CD4-positive, alpha-beta T cell treated with Interleukin-10 for 1 hour (primary cell): ENCODE measurements at regions not wholly inside any gene's neighbourhood (a gene's known extent, or its start where the extent isn't known, plus 50 kb on each side); places are given as distances from the start of the nearest gene placed in this dataset.
"Not testable (repeated sequence)": the region's sequence is repeated elsewhere in the genome, so short reads cannot be mapped to it uniquely, and the experiment has no call there.

Experiments
- DNase-seq: peaks from one replicate; pipeline ENCODE4 v3.0.0-alpha.2; 2020

DNA sequence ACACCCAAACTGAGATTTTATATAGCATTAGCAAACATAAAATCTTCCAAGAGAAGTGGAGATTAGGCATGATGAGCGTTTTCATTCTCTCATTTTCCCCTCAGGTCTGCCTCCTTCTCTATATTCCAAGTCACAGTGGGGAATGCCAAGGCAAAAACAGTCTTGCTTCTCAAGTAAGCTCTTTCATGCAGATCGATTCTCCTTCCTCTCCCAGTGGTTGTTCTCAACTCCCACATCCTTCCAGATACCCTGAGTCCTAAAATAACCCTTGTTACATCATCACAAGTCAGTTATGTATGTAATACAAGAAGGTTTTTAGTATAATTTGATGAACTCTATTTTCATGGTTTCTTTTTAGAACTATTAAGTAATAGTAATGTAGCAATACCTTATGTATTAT lies 150.6 kb downstream of the TXNL1 start:
- DNase-seq, result no peak

- DNase-seq, result no peak
Observed at GRCh38 chr18:56483386-56483785, 155.0 kb downstream of the TXNL1 start.

GRCh38 chr18:56482813-56483212 lies 155.6 kb downstream of the TXNL1 start:
- not testable (repeated sequence) for DNase-seq

DNA sequence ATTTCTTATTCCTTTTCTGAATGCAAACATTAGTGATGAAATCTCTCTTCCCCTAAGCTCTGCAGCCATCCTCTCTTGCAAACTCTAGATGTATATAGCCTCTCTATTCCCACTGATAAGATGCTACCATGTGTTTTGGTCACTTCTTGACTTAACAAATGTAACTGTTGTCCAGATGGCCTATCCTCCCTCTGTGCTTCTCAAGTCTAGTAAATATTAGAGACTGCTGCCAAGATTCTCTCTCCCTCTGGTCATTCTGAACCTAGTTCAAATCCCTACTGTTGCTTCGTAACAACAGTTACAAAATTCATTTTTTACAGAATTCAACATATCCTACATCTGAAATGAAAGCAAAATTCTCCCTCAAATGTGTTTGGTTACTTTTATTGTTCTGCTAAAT lies 156.6 kb downstream of the TXNL1 start:
- no peak for DNase-seq

GRCh38 chr18:56479841-56480240 lies 158.6 kb downstream of the TXNL1 start:
- DNase-seq, result no peak

GRCh38 chr18:56475250-56475649 lies 163.1 kb downstream of the TXNL1 start:
- DNase-seq, result no peak

DNA sequence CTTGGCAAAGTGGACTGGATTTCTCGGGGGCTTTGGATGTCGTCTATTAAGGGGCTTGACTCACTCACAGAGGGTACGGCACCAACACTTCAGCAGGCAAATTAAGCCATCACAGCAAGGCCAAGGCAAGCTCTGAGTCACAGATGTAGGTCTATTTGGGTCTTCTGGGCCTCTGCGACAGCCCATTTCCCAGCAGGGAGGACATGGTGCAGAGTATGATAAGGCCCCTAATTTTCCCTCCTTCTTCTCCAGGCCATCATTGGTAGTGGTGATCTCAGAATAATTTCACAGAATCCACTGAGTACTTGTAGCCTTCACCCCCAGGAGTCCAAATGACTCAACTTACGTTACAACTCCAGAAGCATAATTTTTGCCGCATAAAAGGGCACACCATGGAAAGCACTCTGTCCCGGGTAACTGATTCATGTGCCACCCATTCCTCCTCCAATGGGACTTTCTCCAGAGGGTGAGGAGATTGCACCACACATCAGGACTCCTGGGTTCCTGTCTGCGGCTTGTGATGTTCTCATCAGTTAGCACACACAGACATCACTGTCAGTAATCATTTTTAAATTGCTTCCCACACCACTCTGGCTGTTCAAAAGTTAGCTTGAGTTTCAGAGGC lies 164.9 kb downstream of the TXNL1 start:
- no peak for DNase-seq

DNA sequence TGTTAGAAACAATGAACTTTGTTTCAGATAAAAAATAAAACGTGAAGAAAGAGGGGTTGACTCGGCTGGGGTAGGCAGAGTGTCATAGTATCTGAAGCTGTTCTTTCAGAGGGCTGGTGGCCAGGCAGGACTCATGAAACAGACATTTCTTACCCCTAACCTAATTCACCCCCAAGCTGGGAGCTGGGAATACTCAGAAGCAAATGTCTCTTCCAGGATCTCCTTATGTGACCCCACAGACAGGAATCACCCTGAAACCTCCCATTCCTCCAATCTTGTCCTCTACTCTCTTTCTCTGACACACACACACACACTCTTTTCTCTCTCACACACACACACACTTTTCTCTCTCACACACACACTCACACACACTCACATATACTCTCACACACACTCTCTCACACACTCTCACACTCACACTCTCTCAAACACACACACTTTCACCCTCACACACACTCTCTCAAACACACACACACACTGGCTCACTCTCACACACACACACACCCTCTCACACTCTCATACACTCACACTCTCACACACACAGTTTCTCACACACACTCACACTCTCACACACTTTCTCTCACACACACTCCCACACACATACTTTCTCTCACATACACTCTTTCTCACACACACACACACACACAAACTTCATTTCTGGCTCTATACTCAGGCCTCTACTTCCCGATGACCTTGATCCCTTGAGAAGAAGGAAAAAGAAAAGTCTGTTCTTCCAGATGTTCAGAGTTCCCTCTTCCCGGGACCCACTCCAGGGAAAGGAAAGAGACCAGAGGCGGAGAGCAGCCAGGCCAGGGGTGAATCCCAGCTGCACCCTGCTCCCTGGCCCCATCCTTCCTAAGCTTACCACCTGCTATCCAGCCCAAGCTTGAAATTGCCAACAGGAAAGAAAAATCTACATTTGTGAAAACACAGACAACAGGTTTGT lies 167.7 kb downstream of the TXNL1 start:
- no peak for DNase-seq

- no peak for DNase-seq
Observed at GRCh38 chr18:56469582-56469981, 168.8 kb downstream of the TXNL1 start.

GRCh38 chr18:56468396-56468795 lies 170.0 kb downstream of the TXNL1 start:
- DNase-seq, result no peak

DNA sequence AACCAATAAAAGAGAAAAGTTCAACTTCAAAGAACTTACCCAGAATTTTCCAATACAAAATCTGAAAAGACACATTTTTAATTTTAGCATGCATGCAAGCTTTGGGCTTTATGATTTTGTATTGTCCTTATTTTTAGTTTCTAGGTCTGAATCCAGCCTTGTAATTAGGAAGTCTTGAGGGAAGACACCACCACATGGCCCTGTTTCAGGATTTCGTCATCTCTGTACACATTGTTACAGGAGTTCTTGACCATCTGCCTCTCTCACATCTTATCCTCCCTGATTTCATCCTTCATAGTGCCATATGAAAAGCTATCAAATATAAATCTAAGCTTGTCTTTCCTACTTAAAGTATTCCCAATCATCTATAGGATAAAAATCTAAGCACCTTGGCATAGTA lies 176.1 kb downstream of the TXNL1 start:
- no peak for DNase-seq

DNA sequence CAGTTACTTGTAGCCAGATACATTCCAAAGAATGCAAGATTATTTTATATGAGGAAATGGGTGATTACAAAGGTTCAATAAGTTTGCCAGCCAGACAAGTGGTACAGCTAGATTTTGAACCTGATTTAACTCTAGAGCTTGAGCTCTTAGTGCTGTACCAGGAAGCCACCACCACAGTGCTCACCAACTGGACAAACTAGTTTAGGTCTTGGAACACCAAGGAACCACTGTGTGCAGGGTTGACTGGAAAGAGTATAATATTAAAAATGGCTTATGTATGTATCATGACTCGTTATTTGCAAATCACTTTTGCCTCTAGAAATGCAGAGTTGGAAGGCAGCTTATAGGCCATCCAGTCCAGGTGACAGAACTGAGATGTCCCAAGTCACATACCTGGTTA lies 177.2 kb downstream of the TXNL1 start:
- DNase-seq, result no peak

DNA sequence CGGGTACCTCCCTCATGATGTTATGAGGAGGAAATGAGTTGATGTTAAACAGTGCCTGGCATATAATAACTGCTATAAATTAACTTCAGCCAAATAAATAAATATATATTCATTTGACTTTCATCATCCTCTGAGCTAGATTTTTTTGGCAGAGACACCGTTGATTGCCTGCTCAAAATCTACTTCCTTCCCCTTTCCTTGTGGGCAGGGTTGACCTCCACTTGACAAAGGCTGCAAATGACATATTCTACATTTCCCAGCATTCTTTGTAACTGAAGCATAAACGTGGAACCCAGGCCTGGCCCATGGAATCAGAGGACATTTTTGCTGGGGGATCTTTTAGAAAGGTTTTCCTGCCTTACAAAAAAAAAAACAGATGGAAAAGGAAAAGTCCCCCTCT lies 177.8 kb downstream of the TXNL1 start:
- DNase-seq, result no peak

GRCh38 chr18:56458770-56459712 lies 179.4 kb downstream of the TXNL1 start:
- no peak for DNase-seq

DNA sequence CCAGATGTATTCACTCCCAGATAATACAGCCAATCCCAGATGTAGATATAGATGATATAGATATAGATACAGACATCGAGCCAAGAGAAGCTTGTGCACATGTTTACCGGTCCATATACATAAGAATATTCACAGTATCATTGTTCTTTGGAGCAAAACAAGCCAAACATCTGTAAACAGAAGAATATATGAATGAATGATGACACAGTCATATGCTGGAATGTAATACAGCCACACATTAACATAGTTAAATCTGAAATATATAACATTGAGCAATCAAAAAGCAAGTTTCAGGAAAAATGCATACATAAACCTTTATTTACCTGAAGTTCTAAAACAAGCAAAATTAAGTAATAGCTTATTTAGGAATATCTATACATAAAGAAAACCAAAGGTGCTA lies 182.5 kb downstream of the TXNL1 start:
- DNase-seq, result no peak

- DNase-seq, result no peak
Observed at GRCh38 chr18:56455141-56455540, 183.3 kb downstream of the TXNL1 start.

GRCh38 chr18:56453631-56454030 lies 184.8 kb downstream of the TXNL1 start:
- DNase-seq, result no peak

GRCh38 chr18:56451188-56451587 lies 187.2 kb downstream of the TXNL1 start:
- DNase-seq, result no peak

DNA sequence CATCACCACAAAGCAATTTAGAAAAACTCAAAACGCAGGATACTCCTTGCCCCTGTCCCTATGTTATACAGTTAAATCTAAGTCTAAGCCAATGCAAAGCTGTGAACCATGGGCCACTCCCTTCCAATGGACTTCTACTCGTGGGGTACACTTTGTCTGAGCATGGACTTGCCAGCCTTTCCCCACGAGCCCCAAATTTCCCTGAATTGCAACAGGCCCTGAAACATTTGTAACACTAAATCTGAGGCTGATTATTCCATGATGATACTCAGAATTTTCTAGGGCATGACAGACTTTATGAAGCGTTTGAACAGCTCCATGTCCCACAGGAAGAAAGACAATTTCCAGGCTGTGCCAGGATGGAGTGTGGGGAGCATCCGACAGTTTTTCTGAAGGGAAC lies 189.6 kb downstream of the TXNL1 start:
- no peak for DNase-seq

GRCh38 chr18:56445422-56445821 lies 193.0 kb downstream of the TXNL1 start:
- no peak for DNase-seq

GRCh38 chr18:56444201-56444600 lies 194.2 kb downstream of the TXNL1 start:
- no peak for DNase-seq

DNA sequence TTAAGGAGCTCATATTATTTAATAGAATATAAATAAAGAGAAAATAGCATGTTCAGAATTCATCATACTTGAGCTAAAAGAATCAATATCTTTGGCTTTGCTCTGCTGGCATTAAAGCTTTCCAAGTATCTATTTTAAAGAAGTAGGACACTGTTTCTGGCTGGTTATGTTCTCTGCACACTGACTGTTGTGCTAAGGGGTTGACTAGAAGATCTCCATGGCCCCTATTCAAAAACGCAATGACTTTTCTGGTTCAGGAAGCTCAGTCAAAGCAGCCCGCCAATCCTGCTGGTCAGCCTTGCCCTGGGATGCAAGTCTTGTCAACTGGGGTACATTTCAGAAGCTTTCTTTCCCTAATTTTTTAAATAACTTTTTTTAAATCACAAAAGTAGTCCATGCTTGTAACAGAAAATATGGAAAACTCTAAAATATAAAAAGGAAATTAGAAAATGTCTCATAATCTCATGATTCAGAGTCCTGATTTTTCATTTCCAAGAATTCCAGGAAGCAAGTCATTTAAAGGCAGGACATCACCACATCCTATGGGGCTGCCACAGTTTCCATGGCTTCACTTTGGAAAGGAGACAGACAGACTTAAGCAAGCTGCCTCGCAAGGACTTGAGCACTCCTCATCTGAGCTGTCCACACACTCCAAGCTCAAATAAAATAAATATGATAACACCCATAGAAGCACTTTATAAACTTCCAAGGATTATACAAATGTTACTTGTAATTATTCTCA lies 195.1 kb downstream of the TXNL1 start:
- no peak for DNase-seq

DNA sequence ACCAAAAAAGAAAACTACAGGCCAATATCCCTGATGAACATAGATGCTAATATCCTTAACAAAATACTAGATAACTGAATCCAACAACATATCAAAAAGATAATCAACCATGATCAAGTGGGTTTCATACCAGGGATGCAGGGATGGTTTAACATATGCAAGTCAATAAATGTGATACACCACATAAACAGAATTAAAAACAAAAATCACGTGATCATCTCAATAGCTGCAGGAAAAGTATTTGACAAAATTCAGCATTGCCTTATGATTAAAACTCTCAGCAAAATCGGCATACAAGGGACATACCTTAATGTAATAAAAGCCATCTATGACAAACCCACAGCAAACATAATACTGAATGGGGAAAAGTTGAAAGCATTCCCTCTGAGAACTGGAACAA lies 199.9 kb downstream of the TXNL1 start:
- not testable (repeated sequence) for DNase-seq
